Brain pericyte (primary cell): ENCODE measurements at regions not wholly inside any gene's neighbourhood (a gene's known extent, or its start where the extent isn't known, plus 50 kb on each side); places are given as distances from the start of the nearest gene placed in this dataset.

ENCODE experiments used
- DNase-seq: peaks from one replicate; pipeline ENCODE4 v3.0.0-alpha.2; 2012; ENCODE audit warnings: low read depth, low spot score

DNA sequence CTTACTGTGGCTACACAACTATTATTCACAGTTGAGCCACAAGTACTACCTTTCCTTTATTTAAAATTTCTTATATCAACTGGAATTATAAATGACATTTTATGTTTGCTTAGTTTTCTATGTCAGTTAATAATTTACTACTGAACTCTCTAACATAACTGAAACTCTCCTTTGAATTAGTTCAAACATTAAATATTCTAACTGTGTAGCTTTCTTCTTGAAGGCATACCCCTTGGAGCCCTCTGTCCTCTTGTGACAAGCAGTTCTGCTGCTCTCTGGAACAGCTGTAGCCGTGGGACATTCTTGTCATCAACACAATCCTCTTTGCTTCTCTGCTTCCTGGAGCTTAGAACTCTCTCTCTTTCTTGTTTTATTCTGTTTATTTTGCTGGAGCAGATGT lies 244.8 kb downstream of the NHLRC3 start:
- no peak for DNase-seq

DNA sequence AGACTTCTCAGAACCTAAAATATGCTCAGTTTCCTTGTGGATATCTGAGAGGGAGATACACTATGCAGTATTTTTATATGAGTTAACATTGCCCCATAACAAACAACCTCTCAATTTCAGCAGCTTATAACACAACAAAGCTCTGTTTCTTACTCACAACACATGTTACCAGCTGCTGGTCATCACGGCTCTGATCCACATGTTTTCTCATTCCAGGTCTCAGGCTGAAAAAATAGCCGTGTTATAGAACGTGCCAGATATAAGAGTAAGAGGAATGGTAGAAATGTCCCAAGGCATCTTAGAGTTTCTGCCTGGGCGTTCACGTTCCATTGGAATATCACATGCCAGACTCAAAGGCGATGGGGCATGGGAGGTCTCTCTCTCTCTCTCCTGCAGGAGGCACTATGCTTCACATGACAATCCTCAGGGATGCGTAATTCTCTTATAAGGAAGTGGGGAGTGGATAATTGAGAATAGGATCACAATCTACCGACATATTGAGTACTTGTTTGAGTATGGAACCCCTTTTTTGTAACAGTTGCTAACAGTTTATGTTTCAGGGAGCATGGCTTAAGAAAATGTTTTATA lies 246.6 kb downstream of the NHLRC3 start:
- DNase-seq = no peak
